ENCODE measurements at regions not wholly inside any gene's neighbourhood (a gene's known extent, or its start where the extent isn't known, plus 50 kb on each side); places are given as distances from the start of the nearest gene placed in this dataset.

DNA sequence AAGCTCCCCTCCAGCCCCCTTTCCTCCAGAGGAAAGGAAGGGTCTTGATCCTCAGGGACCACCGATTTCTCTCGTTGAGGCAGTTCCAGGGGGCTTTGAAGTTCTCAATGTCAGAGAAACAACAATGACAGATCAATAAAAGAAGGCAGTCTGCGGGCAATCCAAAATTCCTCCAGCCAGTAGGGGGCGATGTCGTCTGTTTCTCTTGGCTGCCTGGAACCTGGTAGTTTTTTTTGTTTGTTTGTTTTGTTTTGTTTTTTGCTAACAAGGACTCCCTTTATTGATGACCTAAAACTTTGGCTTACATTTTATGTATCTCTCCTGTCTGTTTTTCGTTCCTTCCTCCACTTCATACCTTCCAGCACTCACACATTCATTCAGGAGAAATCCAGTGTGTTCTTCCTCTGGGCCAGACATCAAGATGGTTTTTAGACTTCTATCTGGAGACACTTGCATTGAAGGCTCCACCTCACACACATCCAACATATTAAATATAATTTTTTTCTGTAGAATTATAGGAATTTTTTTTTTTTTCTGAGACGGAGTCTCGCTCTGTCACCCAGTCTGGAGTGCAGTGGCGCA lies 276.6 kb downstream of the RPLP1 start:
- ATAC-seq (ENCODE audit: insufficient read depth, low read depth) (no peak), DNase-seq (peak; percentile 48)
- TF ChIP-seq EZH2 (IDR thresholded peaks at IDR 0.05; ENCODE audit: borderline replicate concordance, low read depth, low read length, severe bottlenecking) (no peak), CTCF (IDR thresholded peaks at IDR 0.05; ENCODE audit: borderline replicate concordance, extremely low read depth, low read length, poor library complexity, severe bottlenecking) (peak; percentile 81)
- Histone ChIP-seq H3K4me1 (ENCODE audit: insufficient read depth, low read length) (no peaks in the 10 kb centered on the region), H3K4me3 (ENCODE audit: low read depth in 1 of 2, low read length in 2 of 2) (no peak overlapping the region), H3K9me3 (ENCODE audit: insufficient read depth, low read length, severe bottlenecking) (no peaks in the 10 kb centered on the region), H3K4me2 (ENCODE audit: insufficient read depth, low read length) (no peak overlapping the region), H3K36me3 (ENCODE audit: insufficient read depth, low read length) (no peaks in the 10 kb centered on the region), H3K27ac (ENCODE audit: low read length) (no peak overlapping the region), H3K27me3 (ENCODE audit: insufficient read depth, low read length, poor library complexity) (peaks cover 11% of the 10 kb centered on the region), H3K79me2 (ENCODE audit: insufficient read depth, low read length) (no peaks in the 10 kb centered on the region), H2AFZ (ENCODE audit: low read depth, low read length) (no peak overlapping the region), H4K20me1 (ENCODE audit: insufficient read depth, low read length) (peaks cover 10% of the 10 kb centered on the region), H3K9ac (ENCODE audit: low read depth, low read length) (no peak overlapping the region)

GRCh38 chr15:69730281-69731080 lies 277.9 kb downstream of the RPLP1 start:
- Histone ChIP-seq H4K20me1 (ENCODE audit: insufficient read depth, low read length) (peaks cover 10% of the 10 kb centered on the region), H3K27me3 (ENCODE audit: insufficient read depth, low read length, poor library complexity) (peaks cover 9% of the 10 kb centered on the region), H3K27ac (ENCODE audit: low read length) (no peak overlapping the region), H3K79me2 (ENCODE audit: insufficient read depth, low read length) (no peaks in the 10 kb centered on the region), H2AFZ (ENCODE audit: low read depth, low read length) (no peak overlapping the region), H3K36me3 (ENCODE audit: insufficient read depth, low read length) (no peaks in the 10 kb centered on the region), H3K4me3 (ENCODE audit: low read depth in 1 of 2, low read length in 2 of 2) (no peak overlapping the region), H3K4me1 (ENCODE audit: insufficient read depth, low read length) (no peaks in the 10 kb centered on the region), H3K4me2 (ENCODE audit: insufficient read depth, low read length) (no peak overlapping the region), H3K9me3 (ENCODE audit: insufficient read depth, low read length, severe bottlenecking) (no peaks in the 10 kb centered on the region), H3K9ac (ENCODE audit: low read depth, low read length) (no peak overlapping the region)
- ATAC-seq (ENCODE audit: insufficient read depth, low read depth) = no peak
- TF ChIP-seq CTCF (IDR thresholded peaks at IDR 0.05; ENCODE audit: borderline replicate concordance, extremely low read depth, low read length, poor library complexity, severe bottlenecking) = no peak
- TF ChIP-seq EZH2 (IDR thresholded peaks at IDR 0.05; ENCODE audit: borderline replicate concordance, low read depth, low read length, severe bottlenecking) = no peak
- DNase-seq = no peak

DNA sequence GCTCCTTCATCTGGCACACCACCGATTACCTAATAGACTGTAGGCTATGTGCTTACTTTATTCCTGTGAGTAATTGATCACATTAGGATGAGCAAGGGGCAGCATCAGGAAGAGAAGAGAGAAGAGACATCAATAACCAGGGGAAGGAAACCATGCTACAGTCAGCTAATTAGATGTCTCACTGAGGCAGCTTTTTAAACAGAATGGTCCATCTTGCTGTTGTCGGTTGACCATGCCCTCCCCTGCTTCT lies 278.4 kb downstream of the RPLP1 start:
- Histone ChIP-seq H3K9ac (ENCODE audit: low read depth, low read length) (no peak overlapping the region), H2AFZ (ENCODE audit: low read depth, low read length) (no peak overlapping the region), H3K27me3 (ENCODE audit: insufficient read depth, low read length, poor library complexity) (peaks cover 9% of the 10 kb centered on the region), H3K27ac (ENCODE audit: low read length) (no peak overlapping the region), H3K9me3 (ENCODE audit: insufficient read depth, low read length, severe bottlenecking) (no peaks in the 10 kb centered on the region), H4K20me1 (ENCODE audit: insufficient read depth, low read length) (peaks cover 5% of the 10 kb centered on the region; the same call in 1 of the 2 replicates), H3K4me1 (ENCODE audit: insufficient read depth, low read length) (no peaks in the 10 kb centered on the region), H3K4me2 (ENCODE audit: insufficient read depth, low read length) (no peak overlapping the region), H3K36me3 (ENCODE audit: insufficient read depth, low read length) (no peaks in the 10 kb centered on the region), H3K4me3 (ENCODE audit: low read depth in 1 of 2, low read length in 2 of 2) (no peak overlapping the region), H3K79me2 (ENCODE audit: insufficient read depth, low read length) (no peaks in the 10 kb centered on the region)
- DNase-seq = no peak
- ATAC-seq (ENCODE audit: insufficient read depth, low read depth) = no peak
- no peak for TF ChIP-seq EZH2 (IDR thresholded peaks at IDR 0.05; ENCODE audit: borderline replicate concordance, low read depth, low read length, severe bottlenecking)

GRCh38 chr15:69731581-69731980 lies 279.0 kb downstream of the RPLP1 start:
- Histone ChIP-seq H2AFZ (ENCODE audit: low read depth, low read length) (no peak overlapping the region), H3K27me3 (ENCODE audit: insufficient read depth, low read length, poor library complexity) (peaks cover 9% of the 10 kb centered on the region), H4K20me1 (ENCODE audit: insufficient read depth, low read length) (no peaks in the 10 kb centered on the region), H3K79me2 (ENCODE audit: insufficient read depth, low read length) (no peaks in the 10 kb centered on the region), H3K4me2 (ENCODE audit: insufficient read depth, low read length) (no peak overlapping the region), H3K4me1 (ENCODE audit: insufficient read depth, low read length) (no peaks in the 10 kb centered on the region), H3K36me3 (ENCODE audit: insufficient read depth, low read length) (no peaks in the 10 kb centered on the region), H3K4me3 (ENCODE audit: low read depth in 1 of 2, low read length in 2 of 2) (no peak overlapping the region), H3K9ac (ENCODE audit: low read depth, low read length) (no peak overlapping the region), H3K27ac (ENCODE audit: low read length) (no peak overlapping the region), H3K9me3 (ENCODE audit: insufficient read depth, low read length, severe bottlenecking) (no peaks in the 10 kb centered on the region)
- no peak for DNase-seq
- ATAC-seq (ENCODE audit: insufficient read depth, low read depth) = no peak
- TF ChIP-seq EZH2 (IDR thresholded peaks at IDR 0.05; ENCODE audit: borderline replicate concordance, low read depth, low read length, severe bottlenecking) (no peak), CTCF (IDR thresholded peaks at IDR 0.05; ENCODE audit: borderline replicate concordance, extremely low read depth, low read length, poor library complexity, severe bottlenecking) (no peak)
